Cardiac muscle cell (in vitro differentiated cells and primary cell): ENCODE measurements at regions not wholly inside any gene's neighbourhood (a gene's known extent, or its start where the extent isn't known, plus 50 kb on each side); places are given as distances from the start of the nearest gene placed in this dataset.

Experiments used
- DNase-seq, 2 donors: peaks; one replicate each; pipeline versions ENCODE4 v3.0.0 to v3.0.0-alpha.2; 2010 to 2017; ENCODE audit warnings: low read depth in 1 of 2, low spot score in 1 of 2
- H3K27ac ChIP-seq: fragments of 200-600 bp; sonication (generic); 2 replicates; pipeline ENCODE4 v1.5.1; 2016
- H3K27me3 ChIP-seq: fragments of 200-600 bp; sonication (generic); 2 replicates; pipeline ENCODE4 v1.6.0; 2016; ENCODE audit warnings: control low read depth
- H3K36me3 ChIP-seq: fragments of 200-600 bp; sonication (generic); 2 replicates; pipeline ENCODE4 v1.5.1; 2016; ENCODE audit warnings: control low read depth
- H3K4me1 ChIP-seq: fragments of 200-600 bp; sonication (generic); 2 replicates; pipeline ENCODE4 v1.8.1; 2017; ENCODE audit warnings: low read depth, mild to moderate bottlenecking, mixed run types
- H3K4me3 ChIP-seq: fragments of 200-600 bp; sonication (generic); 2 replicates; pipeline ENCODE4 v1.5.1; 2016; ENCODE audit warnings: mild to moderate bottlenecking
- H3K9me3 ChIP-seq: fragments of 200-600 bp; sonication (generic); 2 replicates; pipeline ENCODE4 v1.5.1; 2017; ENCODE audit warnings: low read depth, mild to moderate bottlenecking, control low read depth
- TF ChIP-seq, protein P1 (sequence below): IDR thresholded peaks from 2 replicates; pipeline ENCODE4 v1.5.1; 2012; ENCODE audit warnings: low read depth, mild to moderate bottlenecking, low read length

DNA sequence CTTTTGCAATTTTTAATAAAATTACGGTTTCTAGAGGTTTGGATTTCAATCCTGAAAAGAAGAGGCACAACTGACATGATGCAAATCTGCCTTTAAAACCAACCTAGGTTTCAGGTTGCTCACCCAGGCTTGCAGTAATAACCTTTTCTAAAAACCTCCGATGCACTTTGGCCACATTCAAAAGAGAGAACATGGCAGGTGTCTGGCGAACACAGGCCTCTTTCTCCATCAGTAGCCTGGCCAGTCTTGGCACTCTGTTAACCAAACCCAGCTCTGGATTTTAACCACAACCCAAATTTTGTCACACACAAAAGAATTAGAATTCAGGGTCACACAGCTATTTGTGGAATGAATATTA, 55.8 kb upstream of the MAFB start:
- no peak for DNase-seq
- H3K9me3 ChIP-seq: no peaks in the 10 kb centered on the region
- H3K27ac ChIP-seq: no peak overlapping the region
- no peaks in the 10 kb centered on the region for H3K36me3 ChIP-seq
- H3K27me3 ChIP-seq: peaks cover 52% of the 10 kb centered on the region
- no peak overlapping the region for H3K4me3 ChIP-seq
- TF ChIP-seq, protein P1, sequence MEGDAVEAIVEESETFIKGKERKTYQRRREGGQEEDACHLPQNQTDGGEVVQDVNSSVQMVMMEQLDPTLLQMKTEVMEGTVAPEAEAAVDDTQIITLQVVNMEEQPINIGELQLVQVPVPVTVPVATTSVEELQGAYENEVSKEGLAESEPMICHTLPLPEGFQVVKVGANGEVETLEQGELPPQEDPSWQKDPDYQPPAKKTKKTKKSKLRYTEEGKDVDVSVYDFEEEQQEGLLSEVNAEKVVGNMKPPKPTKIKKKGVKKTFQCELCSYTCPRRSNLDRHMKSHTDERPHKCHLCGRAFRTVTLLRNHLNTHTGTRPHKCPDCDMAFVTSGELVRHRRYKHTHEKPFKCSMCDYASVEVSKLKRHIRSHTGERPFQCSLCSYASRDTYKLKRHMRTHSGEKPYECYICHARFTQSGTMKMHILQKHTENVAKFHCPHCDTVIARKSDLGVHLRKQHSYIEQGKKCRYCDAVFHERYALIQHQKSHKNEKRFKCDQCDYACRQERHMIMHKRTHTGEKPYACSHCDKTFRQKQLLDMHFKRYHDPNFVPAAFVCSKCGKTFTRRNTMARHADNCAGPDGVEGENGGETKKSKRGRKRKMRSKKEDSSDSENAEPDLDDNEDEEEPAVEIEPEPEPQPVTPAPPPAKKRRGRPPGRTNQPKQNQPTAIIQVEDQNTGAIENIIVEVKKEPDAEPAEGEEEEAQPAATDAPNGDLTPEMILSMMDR: no peak
- no peaks in the 10 kb centered on the region for H3K4me1 ChIP-seq

DNA sequence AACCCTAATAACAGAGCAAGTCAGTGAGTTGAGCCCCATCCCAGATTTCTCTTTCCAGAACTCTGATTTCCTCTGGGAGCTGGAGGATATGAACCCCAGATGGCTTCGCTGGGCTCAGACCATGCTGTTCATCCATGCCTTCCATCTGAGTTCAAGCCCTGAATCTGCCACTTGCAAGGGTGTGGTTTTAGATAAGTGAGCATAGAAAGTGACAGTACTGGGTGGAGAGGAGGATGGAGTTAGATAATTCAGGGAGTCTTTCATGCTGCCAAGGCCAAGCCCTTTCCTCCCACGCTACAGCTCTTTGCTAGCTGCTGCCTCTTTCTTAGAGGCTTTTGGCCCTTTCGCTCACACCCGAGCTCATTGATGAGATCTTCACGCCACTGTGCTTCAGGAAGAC, 57.2 kb upstream of the MAFB start:
- H3K4me1 ChIP-seq: no peaks in the 10 kb centered on the region
- no peak for DNase-seq
- peaks cover 52% of the 10 kb centered on the region for H3K27me3 ChIP-seq
- no peaks in the 10 kb centered on the region for H3K9me3 ChIP-seq
- H3K4me3 ChIP-seq: no peak overlapping the region
- no peak overlapping the region for H3K27ac ChIP-seq
- no peaks in the 10 kb centered on the region for H3K36me3 ChIP-seq
- TF ChIP-seq, protein P1: no peak

DNA sequence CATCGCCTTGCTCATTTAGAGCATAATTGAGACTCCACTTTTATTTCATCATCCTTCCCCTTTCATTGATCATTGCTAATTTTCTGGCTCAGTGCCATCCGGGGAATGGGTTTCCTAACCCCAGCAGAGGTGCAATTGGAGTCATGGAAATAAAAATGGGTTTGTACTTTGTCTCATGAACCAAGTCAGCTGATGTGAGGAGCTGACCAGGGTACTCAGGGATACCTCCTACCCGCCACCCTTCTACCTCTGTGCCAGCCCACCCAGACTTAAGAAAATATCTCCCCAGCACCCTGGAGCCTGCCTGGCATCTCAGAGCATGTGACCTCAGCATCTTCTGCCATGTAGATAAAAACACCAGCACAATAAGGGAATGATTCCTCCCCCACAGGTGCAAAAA, 59.1 kb upstream of the MAFB start:
- Histone ChIP-seq H3K27me3 (peaks cover 52% of the 10 kb centered on the region), H3K9me3 (no peaks in the 10 kb centered on the region), H3K4me1 (no peaks in the 10 kb centered on the region), H3K27ac (no peak overlapping the region), H3K36me3 (no peaks in the 10 kb centered on the region), H3K4me3 (no peak overlapping the region)
- TF ChIP-seq, protein P1: no peak
- DNase-seq: no peak

DNA sequence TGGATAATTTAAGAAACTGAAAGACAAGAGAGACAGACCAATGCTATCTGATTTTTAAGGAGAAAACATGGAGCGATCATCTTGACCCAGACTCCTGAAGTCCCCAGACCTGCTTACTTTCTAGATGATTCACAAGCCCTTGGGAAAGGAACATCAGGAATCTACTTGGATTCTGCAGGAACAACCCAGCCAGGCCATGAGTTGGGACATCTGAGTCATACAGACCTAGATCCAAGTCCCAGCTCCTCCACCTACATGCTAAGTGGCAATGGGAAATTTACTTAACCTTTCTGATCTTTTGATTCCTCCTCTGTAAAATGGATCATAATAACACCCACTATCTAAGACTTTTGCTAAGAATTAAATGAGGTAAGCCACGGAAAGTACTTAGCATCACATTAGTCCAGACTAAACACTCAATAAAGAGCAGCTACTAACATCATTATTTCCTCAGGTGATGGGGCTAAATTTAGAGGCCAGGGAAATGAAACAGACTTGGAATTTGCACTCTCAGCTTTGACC, 61.0 kb upstream of the MAFB start:
- no peaks in the 10 kb centered on the region for H3K9me3 ChIP-seq
- H3K4me1 ChIP-seq: no peaks in the 10 kb centered on the region
- DNase-seq: no peak
- no peak overlapping the region for H3K27ac ChIP-seq
- no peaks in the 10 kb centered on the region for H3K36me3 ChIP-seq
- H3K27me3 ChIP-seq: peaks cover 36% of the 10 kb centered on the region
- no peak overlapping the region for H3K4me3 ChIP-seq
- TF ChIP-seq, protein P1: no peak

DNA sequence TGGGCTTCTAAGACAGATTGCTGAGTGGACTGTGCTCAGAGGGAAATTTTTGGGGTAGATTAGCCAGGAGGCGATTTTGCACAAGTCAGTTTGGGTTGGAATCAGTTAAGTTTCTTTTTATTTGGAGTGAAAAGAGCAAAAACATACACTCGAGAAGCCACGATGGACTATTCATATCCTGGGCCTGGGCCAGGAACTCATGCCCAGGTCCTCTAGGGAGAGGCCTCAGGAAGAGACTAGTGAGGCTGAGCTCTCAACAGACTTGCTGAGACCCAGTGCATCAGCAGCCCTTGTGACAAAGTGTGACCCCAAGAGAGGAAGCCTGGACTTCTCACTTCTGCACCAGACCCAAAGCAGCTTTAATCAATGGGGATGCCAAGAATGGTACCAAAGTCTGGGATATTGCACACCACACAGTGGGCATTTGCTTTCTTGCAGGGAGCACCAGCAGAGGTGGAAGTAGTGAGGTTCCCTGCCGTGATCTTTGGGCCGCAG, 61.6 kb upstream of the MAFB start:
- Histone ChIP-seq H3K36me3 (no peaks in the 10 kb centered on the region), H3K4me3 (no peak overlapping the region), H3K9me3 (no peaks in the 10 kb centered on the region), H3K27me3 (peaks cover 31% of the 10 kb centered on the region), H3K4me1 (no peaks in the 10 kb centered on the region), H3K27ac (no peak overlapping the region)
- TF ChIP-seq, protein P1: no peak
- DNase-seq: no peak

DNA sequence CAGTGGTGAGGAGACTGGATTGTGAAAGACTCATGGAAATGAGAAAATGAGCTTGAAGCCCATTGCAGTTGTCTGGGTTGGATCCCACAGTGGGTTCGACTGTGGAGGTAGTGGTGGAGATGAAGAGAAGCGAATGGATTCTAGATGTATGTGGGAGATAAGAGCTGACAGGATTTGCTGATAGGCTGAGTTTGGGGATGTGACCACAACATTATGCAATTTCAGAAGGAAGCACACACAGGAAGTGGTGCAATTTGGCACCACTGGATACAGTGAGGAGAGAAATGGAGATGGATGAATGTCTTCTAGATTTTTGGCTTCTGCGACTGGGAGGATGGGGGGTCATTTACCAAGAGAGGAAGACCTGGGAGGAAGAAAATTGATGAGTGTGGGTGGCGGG, 64.4 kb upstream of the MAFB start:
- TF ChIP-seq, protein P1: no peak
- peaks cover 10% of the 10 kb centered on the region for H3K27me3 ChIP-seq
- peak in 1 of 2 donors; percentile 11 for DNase-seq
- H3K4me3 ChIP-seq: no peak overlapping the region
- no peaks in the 10 kb centered on the region for H3K36me3 ChIP-seq
- no peak overlapping the region for H3K27ac ChIP-seq
- no peaks in the 10 kb centered on the region for H3K4me1 ChIP-seq
- H3K9me3 ChIP-seq: no peaks in the 10 kb centered on the region
